ENCODE measurements at regions not wholly inside any gene's neighbourhood (a gene's known extent, or its start where the extent isn't known, plus 50 kb on each side); places are given as distances from the start of the nearest gene placed in this dataset.

DNA sequence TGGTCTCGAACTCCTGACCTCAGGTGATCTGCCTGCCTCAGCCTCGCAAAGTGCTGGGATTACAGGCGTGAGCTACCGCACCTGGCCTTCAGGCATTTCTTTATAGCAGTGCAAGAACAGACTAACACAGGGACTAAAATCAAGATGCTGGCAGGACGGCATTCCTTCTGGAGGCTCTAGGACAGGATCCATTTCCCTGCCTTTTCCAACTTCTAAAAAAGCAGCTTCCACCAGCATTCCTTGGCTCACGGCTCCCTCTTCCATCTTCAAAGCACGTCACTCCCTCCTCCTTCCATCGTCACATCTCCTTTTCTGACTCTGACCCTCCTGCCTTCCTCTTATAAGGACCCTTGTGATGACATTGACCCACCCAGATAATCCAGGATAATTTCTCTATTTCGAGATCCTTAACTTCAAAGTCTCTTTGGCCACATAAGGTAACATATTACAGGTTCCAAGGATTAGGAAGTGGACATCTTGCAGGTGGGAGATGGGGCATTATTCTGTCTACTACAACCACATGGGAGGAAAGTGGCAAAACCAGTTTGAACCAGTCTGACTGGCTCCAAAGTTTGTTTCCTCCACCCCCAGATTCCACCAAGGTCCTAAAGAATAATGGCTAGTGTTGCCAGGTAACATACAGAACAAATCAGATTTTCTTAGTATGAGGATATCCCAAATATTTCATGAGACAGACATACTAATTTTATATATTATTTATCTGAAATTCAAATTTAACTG is 172.5 kb downstream of the MN1 start:
- Histone ChIP-seq H3K4me3 (ENCODE audit: extremely low read depth in 1 of 4, insufficient read depth in 2 of 4, low read depth in 3 of 4, low read length in 4 of 4) (no peak overlapping the region), H3K9ac (replicated peaks in 1 of 4; ENCODE audit: extremely low read depth in 1 of 4, low read depth in 3 of 4, low read length in 3 of 4) (no peak overlapping the region), H2BK120ac (replicated peaks; ENCODE audit: low read depth, low read length) (peak overlapping the region; percentile 61), H4K91ac (replicated peaks; ENCODE audit: insufficient read length, low read length) (peak overlapping the region; percentile 0), H3K4ac (replicated peaks; ENCODE audit: insufficient read length, low read depth, low read length) (no peak overlapping the region), H2BK5ac (ENCODE audit: low read depth, low read length) (peak overlapping the region; percentile 40; the same call in 1 of the 2 replicates), H2BK15ac (ENCODE audit: low read length) (no peak overlapping the region), H3K23me2 (ENCODE audit: low read depth, low read length) (peaks cover 7% of the 10 kb centered on the region; the same call in 1 of the 2 replicates), H4K20me1 (replicated peaks in 1 of 2; ENCODE audit: control insufficient read depth in 1 of 2, insufficient read depth in 2 of 2, low read length in 2 of 2) (no peaks in the 10 kb centered on the region), H3K79me2 (ENCODE audit: control insufficient read depth in 1 of 2, insufficient read depth in 2 of 2, low read length in 2 of 2) (no peaks in the 10 kb centered on the region), H2BK12ac (ENCODE audit: low read depth, low read length) (0 out of 2 replicates have a peak overlapping the region, but pooled peaks have one; percentile 10), H3K23ac (ENCODE audit: insufficient read length) (no peak overlapping the region), H3K4me2 (ENCODE audit: insufficient read depth in 1 of 2, low read depth in 2 of 2, low read length in 2 of 2) (0 out of 4 replicates have a peak overlapping the region, but pooled peaks of 1 of the 2 experiments have one; percentile 14), H3K36me3 (ENCODE audit: control insufficient read depth in 2 of 4, insufficient read depth in 4 of 4, low read length in 3 of 4) (no peaks in the 10 kb centered on the region), H3K27ac (ENCODE audit: low read depth, low read length) (no peak overlapping the region), H3K18ac (ENCODE audit: extremely low read depth, low read length) (peak overlapping the region; percentile 5; the same call in 1 of the 2 replicates), H4K8ac (ENCODE audit: extremely low read depth, insufficient read depth, low read length) (no peak overlapping the region), H3K4me1 (replicated peaks in 1 of 4; ENCODE audit: control insufficient read depth in 3 of 4, insufficient read depth in 4 of 4, low read length in 3 of 4) (peaks cover 6 to 20% (median 10%) of the 10 kb centered on the region in 4 experiments), H3K27me3 (replicated peaks in 1 of 4; ENCODE audit: control insufficient read depth in 3 of 4, extremely low read depth in 1 of 4, insufficient read depth in 3 of 4, low read length in 3 of 4) (no peaks in the 10 kb centered on the region; a peak in 1 of 7 replicates), H2BK20ac (ENCODE audit: low read length) (0 out of 2 replicates have a peak overlapping the region, but pooled peaks have one; percentile 0), H3K56ac (replicated peaks; ENCODE audit: insufficient read length, low read depth, low read length) (no peak overlapping the region), H2AK5ac (ENCODE audit: low read depth, low read length) (no peak overlapping the region), H3K14ac (ENCODE audit: insufficient read length) (no peak overlapping the region), H2AFZ (ENCODE audit: low read length) (no peak overlapping the region), H4K5ac (ENCODE audit: insufficient read length, low read depth, low read length) (no peak overlapping the region), H3K9me3 (ENCODE audit: insufficient read depth in 2 of 2, low read depth in 1 of 2, low read length in 1 of 2) (no peaks in the 10 kb centered on the region; a peak in 1 of 4 replicates), H3K79me1 (ENCODE audit: low read depth, low read length) (no peaks in the 10 kb centered on the region)
- ChIA-PET POLR2A (ENCODE audit: partially characterized antibody) (no interaction called here), CTCF (ENCODE audit: partially characterized antibody) (interaction anchor here (1.6 to 1.8 kb wide), 2 partner anchors 44 to 71 kb away, joined by 3 to 5 read pairs; no protein-coding TSS in a partner anchor)
- TF ChIP-seq MAX (IDR thresholded peaks at IDR 0.05) (peak; percentile 77), USF2 (IDR thresholded peaks at IDR 0.05; ENCODE audit: low read length) (no peak), CBX8 (IDR thresholded peaks at IDR 0.05; ENCODE audit: borderline replicate concordance, low read depth, low read length) (no peak), TAF1 (IDR thresholded peaks at IDR 0.05; ENCODE audit: low read depth, low read length) (no peak), RBBP5 (IDR thresholded peaks at IDR 0.05; ENCODE audit: borderline replicate concordance, low read depth, low read length) (no peak), KDM1A (IDR thresholded peaks at IDR 0.05; ENCODE audit: borderline replicate concordance, low read length) (no peak), BCL11A (IDR thresholded peaks at IDR 0.05; ENCODE audit: low read depth in 2 of 2, low read length in 2 of 2) (no peak), E2F6 (IDR thresholded peaks at IDR 0.05) (peak; percentile 73), CREB1 (IDR thresholded peaks at IDR 0.05) (no peak)
- FAIRE-seq (no peak), DNase-seq (ENCODE audit: low read depth in 1 of 2, low spot score in 2 of 2) (no peak)
- 79% methylated on average over 9 of the region's 9 CpGs; no CpG with 5 or more reads in 1 of the 2 experiments for WGBS, 2 experiments (ENCODE audit: extremely low coverage in 1 of 2, insufficient coverage in 1 of 2, insufficient read length in 1 of 2, insufficient replicate concordance in 2 of 2, low coverage in 1 of 2, low lambda C conversion rate in 2 of 2, missing lambda C conversion rate in 1 of 2)

Data from H1 (cell line).